Body of pancreas (tissue), 1 donor: ENCODE measurements at regions not wholly inside any gene's neighbourhood (a gene's known extent, or its start where the extent isn't known, plus 50 kb on each side); places are given as distances from the start of the nearest gene placed in this dataset. TPM values are rescaled to one million over a fixed set of nuclear protein-coding genes. Genes with fewer than 3 reads are reported as not detected.

ENCODE experiments used
- small RNA-seq: library from RNA; depleted of rRNA; stranded (forward); fragments of <200 nt; gene quantifications from one replicate; pipeline ENCODE3, GENCODE V24; 2016

Small RNA genes lying in the stretch of these regions (small RNA-seq; reads per million reads assigned to genes)
- not detected for gene AC090897.1
